GM23338 (cell line): ENCODE measurements at regions not wholly inside any gene's neighbourhood (a gene's known extent, or its start where the extent isn't known, plus 50 kb on each side); places are given as distances from the start of the nearest gene placed in this dataset.

ENCODE experiments used
- CREB1 ChIP-seq: fragments of 250-450 bp; sonication (Bioruptor Pico); IDR thresholded peaks from 2 replicates; pipeline ENCODE4 v1.5.0; 2020; ENCODE audit warnings: low read depth, mild to moderate bottlenecking, moderate library complexity
- EZH2 ChIP-seq: fragments of 200-600 bp; sonication (generic); IDR thresholded peaks from one replicate; pipeline ENCODE4 v1.8.0; 2017; ENCODE audit warnings: antibody characterized with exemption, mild to moderate bottlenecking, low read depth; ENCODE audit not compliant: unreplicated experiment
- EZH2phosphoT487 ChIP-seq: fragments of 200-600 bp; sonication (generic); IDR thresholded peaks from one replicate; pipeline ENCODE4 v1.8.1; 2018; ENCODE audit warnings: antibody characterized with exemption; ENCODE audit not compliant: unreplicated experiment
- JUNB ChIP-seq: IDR thresholded peaks from one replicate; pipeline ENCODE4 v1.6.1; 2016; ENCODE audit warnings: antibody characterized with exemption; ENCODE audit not compliant: unreplicated experiment
- NANOG ChIP-seq: IDR thresholded peaks from 2 replicates; pipeline ENCODE4 v1.6.1; 2016; ENCODE audit warnings: antibody characterized with exemption, borderline replicate concordance
- POLR2AphosphoS5 ChIP-seq: IDR thresholded peaks from 2 replicates; pipeline ENCODE4 v1.6.1; 2016; ENCODE audit warnings: antibody characterized with exemption, low read depth
- STAT1 ChIP-seq: IDR thresholded peaks from one replicate; pipeline ENCODE4 v1.6.1; 2016; ENCODE audit warnings: antibody characterized with exemption; ENCODE audit not compliant: unreplicated experiment
- ZNF331 ChIP-seq: fragments of 250-450 bp; sonication (Bioruptor Pico); IDR thresholded peaks from 2 replicates; pipeline ENCODE4 v1.5.0; 2020; ENCODE audit warnings: low read depth, mild to moderate bottlenecking, moderate library complexity
- TF ChIP-seq, protein P1 (sequence below), 2 experiments: fragments of 200-600 bp in 1 of 2; sonication (generic) in 1 of 2; conservative IDR thresholded peaks; 2 replicates each; pipeline versions ENCODE4 v1.5.1 to v1.6.1; 2016 to 2017; ENCODE audit warnings: antibody characterized with exemption in 2 of 2, low read depth in 2 of 2, mild to moderate bottlenecking in 2 of 2, moderate library complexity in 1 of 2
- TF ChIP-seq, protein P2 (sequence below): IDR thresholded peaks from one replicate; pipeline ENCODE4 v1.6.1; 2018; ENCODE audit warnings: antibody characterized with exemption; ENCODE audit not compliant: unreplicated experiment
- TF ChIP-seq, protein P3 (sequence below): IDR thresholded peaks from 2 replicates; pipeline ENCODE4 v1.6.1; 2016; ENCODE audit warnings: antibody characterized with exemption

DNA sequence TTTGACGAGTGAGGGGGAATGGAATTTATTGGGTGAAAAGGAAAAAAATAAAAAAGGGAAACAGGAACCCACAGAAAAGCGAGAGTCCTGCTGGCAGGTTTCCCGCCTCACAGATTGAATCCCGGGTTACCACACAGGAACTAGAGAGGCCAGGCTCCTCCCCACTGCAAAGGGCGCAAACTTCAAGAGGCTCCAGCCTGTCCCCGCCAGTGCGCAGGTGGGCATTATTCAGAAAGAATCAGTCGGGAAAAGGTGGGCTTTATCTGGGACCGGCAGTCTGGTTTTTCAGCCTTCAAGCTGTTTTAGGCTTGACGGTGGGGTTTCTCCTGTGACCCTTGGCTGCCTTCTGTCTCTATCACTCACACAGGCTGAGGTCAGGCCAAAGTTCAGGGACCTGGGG is 1496.8 kb downstream of the RPA4 start:
- TF ChIP-seq POLR2AphosphoS5 (no peak), EZH2 (no peak), NANOG (no peak), EZH2phosphoT487 (no peak), JUNB (no peak), ZNF331 (CRISPR knock-in tag) (no peak), CREB1 (no peak), STAT1 (no peak)
- TF ChIP-seq, protein P1, sequence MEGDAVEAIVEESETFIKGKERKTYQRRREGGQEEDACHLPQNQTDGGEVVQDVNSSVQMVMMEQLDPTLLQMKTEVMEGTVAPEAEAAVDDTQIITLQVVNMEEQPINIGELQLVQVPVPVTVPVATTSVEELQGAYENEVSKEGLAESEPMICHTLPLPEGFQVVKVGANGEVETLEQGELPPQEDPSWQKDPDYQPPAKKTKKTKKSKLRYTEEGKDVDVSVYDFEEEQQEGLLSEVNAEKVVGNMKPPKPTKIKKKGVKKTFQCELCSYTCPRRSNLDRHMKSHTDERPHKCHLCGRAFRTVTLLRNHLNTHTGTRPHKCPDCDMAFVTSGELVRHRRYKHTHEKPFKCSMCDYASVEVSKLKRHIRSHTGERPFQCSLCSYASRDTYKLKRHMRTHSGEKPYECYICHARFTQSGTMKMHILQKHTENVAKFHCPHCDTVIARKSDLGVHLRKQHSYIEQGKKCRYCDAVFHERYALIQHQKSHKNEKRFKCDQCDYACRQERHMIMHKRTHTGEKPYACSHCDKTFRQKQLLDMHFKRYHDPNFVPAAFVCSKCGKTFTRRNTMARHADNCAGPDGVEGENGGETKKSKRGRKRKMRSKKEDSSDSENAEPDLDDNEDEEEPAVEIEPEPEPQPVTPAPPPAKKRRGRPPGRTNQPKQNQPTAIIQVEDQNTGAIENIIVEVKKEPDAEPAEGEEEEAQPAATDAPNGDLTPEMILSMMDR (conservative IDR thresholded peaks at IDR 0.05; ENCODE audit: low read depth in 2 of 2): no peak
- TF ChIP-seq, protein P2, sequence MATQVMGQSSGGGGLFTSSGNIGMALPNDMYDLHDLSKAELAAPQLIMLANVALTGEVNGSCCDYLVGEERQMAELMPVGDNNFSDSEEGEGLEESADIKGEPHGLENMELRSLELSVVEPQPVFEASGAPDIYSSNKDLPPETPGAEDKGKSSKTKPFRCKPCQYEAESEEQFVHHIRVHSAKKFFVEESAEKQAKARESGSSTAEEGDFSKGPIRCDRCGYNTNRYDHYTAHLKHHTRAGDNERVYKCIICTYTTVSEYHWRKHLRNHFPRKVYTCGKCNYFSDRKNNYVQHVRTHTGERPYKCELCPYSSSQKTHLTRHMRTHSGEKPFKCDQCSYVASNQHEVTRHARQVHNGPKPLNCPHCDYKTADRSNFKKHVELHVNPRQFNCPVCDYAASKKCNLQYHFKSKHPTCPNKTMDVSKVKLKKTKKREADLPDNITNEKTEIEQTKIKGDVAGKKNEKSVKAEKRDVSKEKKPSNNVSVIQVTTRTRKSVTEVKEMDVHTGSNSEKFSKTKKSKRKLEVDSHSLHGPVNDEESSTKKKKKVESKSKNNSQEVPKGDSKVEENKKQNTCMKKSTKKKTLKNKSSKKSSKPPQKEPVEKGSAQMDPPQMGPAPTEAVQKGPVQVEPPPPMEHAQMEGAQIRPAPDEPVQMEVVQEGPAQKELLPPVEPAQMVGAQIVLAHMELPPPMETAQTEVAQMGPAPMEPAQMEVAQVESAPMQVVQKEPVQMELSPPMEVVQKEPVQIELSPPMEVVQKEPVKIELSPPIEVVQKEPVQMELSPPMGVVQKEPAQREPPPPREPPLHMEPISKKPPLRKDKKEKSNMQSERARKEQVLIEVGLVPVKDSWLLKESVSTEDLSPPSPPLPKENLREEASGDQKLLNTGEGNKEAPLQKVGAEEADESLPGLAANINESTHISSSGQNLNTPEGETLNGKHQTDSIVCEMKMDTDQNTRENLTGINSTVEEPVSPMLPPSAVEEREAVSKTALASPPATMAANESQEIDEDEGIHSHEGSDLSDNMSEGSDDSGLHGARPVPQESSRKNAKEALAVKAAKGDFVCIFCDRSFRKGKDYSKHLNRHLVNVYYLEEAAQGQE: no peak
- TF ChIP-seq, protein P3, sequence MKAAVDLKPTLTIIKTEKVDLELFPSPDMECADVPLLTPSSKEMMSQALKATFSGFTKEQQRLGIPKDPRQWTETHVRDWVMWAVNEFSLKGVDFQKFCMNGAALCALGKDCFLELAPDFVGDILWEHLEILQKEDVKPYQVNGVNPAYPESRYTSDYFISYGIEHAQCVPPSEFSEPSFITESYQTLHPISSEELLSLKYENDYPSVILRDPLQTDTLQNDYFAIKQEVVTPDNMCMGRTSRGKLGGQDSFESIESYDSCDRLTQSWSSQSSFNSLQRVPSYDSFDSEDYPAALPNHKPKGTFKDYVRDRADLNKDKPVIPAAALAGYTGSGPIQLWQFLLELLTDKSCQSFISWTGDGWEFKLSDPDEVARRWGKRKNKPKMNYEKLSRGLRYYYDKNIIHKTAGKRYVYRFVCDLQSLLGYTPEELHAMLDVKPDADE: no peak
